ENCODE measurements at regions not wholly inside any gene's neighbourhood (a gene's known extent, or its start where the extent isn't known, plus 50 kb on each side); places are given as distances from the start of the nearest gene placed in this dataset.

DNA sequence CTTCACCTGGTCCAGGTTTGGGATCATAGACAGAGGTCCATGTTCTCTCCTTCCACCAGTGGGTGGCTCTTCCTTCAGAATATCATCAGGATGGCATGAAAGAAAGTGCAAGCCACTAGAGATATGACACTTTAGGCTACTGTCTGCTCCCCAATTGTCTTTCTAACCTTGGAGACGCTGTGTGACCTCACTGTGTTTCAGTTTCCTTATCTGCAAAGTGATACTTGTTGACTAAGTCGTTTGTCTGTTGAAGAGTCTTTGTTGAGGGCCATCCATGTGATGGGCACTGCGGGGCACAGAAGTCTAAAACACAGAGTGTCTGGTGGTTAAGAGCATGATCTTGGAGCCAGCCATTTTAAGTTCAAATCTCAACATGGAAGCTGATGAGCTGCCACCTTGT, 259.9 kb upstream of the THSD7B start:
- no peak overlapping the region for H3K27ac ChIP-seq (ENCODE audit: low read length)
- H2AFZ ChIP-seq (ENCODE audit: low read depth, low read length) = no peak overlapping the region
- H3F3A ChIP-seq (ENCODE audit: insufficient read depth, low read length, poor library complexity, severe bottlenecking) = no peaks in the 10 kb centered on the region
- no peaks in the 10 kb centered on the region for H3K9me3 ChIP-seq (ENCODE audit: low read length)
- no peak for TF ChIP-seq EP300 (conservative IDR thresholded peaks at IDR 0.05; ENCODE audit: poor library complexity, severe bottlenecking)
- no peak overlapping the region for H3K4me2 ChIP-seq (ENCODE audit: low read length)
- no peaks in the 10 kb centered on the region for H4K20me1 ChIP-seq (ENCODE audit: insufficient read depth)
- H3K27me3 ChIP-seq (ENCODE audit: insufficient read depth, low read depth, low read length) = no peaks in the 10 kb centered on the region
- no peak overlapping the region for H3K4me3 ChIP-seq (ENCODE audit: low read length)
- no peaks in the 10 kb centered on the region for H3K36me3 ChIP-seq (ENCODE audit: insufficient read depth, low read length)
- no peaks in the 10 kb centered on the region for H3K9me2 ChIP-seq (ENCODE audit: insufficient read depth, low read length)
- H3K79me2 ChIP-seq (replicated peaks; ENCODE audit: insufficient read depth, low read length) = no peaks in the 10 kb centered on the region
- H3K9ac ChIP-seq (ENCODE audit: low read length) = no peak overlapping the region

DNA sequence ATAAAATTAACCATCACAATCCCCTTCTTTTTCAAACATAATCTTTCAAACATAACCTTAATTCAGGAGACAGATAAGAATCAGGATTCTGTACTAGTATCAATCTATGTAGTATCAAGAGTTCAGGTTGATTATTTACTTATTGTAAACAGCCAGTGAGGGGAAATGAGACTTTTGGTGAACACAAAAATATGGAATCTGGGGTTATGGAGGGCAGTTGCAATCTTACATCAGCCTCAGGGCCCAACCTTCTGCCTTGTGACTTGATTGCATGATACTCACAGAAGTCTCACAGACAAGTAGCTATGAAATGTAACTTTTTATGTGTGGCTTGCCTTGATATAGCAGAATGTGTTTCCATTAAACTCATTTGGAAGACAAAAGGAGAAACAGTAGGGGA, 262.7 kb upstream of the THSD7B start:
- Histone ChIP-seq H3K27me3 (ENCODE audit: insufficient read depth, low read depth, low read length) (no peaks in the 10 kb centered on the region), H3K4me3 (ENCODE audit: low read length) (no peak overlapping the region), H3K9me2 (ENCODE audit: insufficient read depth, low read length) (no peaks in the 10 kb centered on the region), H3K9ac (ENCODE audit: low read length) (no peak overlapping the region), H3K9me3 (ENCODE audit: low read length) (no peaks in the 10 kb centered on the region), H3K79me2 (replicated peaks; ENCODE audit: insufficient read depth, low read length) (no peaks in the 10 kb centered on the region), H2AFZ (ENCODE audit: low read depth, low read length) (no peak overlapping the region), H4K20me1 (ENCODE audit: insufficient read depth) (no peaks in the 10 kb centered on the region), H3K27ac (ENCODE audit: low read length) (no peak overlapping the region), H3K4me2 (ENCODE audit: low read length) (no peak overlapping the region), H3F3A (ENCODE audit: insufficient read depth, low read length, poor library complexity, severe bottlenecking) (no peaks in the 10 kb centered on the region), H3K36me3 (ENCODE audit: insufficient read depth, low read length) (no peaks in the 10 kb centered on the region)
- TF ChIP-seq, protein P1, sequence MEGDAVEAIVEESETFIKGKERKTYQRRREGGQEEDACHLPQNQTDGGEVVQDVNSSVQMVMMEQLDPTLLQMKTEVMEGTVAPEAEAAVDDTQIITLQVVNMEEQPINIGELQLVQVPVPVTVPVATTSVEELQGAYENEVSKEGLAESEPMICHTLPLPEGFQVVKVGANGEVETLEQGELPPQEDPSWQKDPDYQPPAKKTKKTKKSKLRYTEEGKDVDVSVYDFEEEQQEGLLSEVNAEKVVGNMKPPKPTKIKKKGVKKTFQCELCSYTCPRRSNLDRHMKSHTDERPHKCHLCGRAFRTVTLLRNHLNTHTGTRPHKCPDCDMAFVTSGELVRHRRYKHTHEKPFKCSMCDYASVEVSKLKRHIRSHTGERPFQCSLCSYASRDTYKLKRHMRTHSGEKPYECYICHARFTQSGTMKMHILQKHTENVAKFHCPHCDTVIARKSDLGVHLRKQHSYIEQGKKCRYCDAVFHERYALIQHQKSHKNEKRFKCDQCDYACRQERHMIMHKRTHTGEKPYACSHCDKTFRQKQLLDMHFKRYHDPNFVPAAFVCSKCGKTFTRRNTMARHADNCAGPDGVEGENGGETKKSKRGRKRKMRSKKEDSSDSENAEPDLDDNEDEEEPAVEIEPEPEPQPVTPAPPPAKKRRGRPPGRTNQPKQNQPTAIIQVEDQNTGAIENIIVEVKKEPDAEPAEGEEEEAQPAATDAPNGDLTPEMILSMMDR (IDR thresholded peaks at IDR 0.05; ENCODE audit: poor library complexity, severe bottlenecking) = no peak
- no peak for TF ChIP-seq MXI1 (conservative IDR thresholded peaks at IDR 0.05; ENCODE audit: poor library complexity, severe bottlenecking)
- no peak for TF ChIP-seq POLR2AphosphoS5 (IDR thresholded peaks at IDR 0.05)
- TF ChIP-seq TAF1 (IDR thresholded peaks at IDR 0.05; ENCODE audit: low read depth) = no peak
- no peak for TF ChIP-seq EZH2 (IDR thresholded peaks at IDR 0.05; ENCODE audit: borderline replicate concordance, insufficient read depth, low read length, poor library complexity, severe bottlenecking)
- no peak for TF ChIP-seq SMC3 (conservative IDR thresholded peaks at IDR 0.05; ENCODE audit: poor library complexity)
- TF ChIP-seq EP300 (conservative IDR thresholded peaks at IDR 0.05; ENCODE audit: poor library complexity, severe bottlenecking) = no peak
- TF ChIP-seq, protein P2, sequence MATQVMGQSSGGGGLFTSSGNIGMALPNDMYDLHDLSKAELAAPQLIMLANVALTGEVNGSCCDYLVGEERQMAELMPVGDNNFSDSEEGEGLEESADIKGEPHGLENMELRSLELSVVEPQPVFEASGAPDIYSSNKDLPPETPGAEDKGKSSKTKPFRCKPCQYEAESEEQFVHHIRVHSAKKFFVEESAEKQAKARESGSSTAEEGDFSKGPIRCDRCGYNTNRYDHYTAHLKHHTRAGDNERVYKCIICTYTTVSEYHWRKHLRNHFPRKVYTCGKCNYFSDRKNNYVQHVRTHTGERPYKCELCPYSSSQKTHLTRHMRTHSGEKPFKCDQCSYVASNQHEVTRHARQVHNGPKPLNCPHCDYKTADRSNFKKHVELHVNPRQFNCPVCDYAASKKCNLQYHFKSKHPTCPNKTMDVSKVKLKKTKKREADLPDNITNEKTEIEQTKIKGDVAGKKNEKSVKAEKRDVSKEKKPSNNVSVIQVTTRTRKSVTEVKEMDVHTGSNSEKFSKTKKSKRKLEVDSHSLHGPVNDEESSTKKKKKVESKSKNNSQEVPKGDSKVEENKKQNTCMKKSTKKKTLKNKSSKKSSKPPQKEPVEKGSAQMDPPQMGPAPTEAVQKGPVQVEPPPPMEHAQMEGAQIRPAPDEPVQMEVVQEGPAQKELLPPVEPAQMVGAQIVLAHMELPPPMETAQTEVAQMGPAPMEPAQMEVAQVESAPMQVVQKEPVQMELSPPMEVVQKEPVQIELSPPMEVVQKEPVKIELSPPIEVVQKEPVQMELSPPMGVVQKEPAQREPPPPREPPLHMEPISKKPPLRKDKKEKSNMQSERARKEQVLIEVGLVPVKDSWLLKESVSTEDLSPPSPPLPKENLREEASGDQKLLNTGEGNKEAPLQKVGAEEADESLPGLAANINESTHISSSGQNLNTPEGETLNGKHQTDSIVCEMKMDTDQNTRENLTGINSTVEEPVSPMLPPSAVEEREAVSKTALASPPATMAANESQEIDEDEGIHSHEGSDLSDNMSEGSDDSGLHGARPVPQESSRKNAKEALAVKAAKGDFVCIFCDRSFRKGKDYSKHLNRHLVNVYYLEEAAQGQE (IDR thresholded peaks at IDR 0.05; ENCODE audit: borderline replicate concordance) = no peak
- no peak for TF ChIP-seq RAD21 (conservative IDR thresholded peaks at IDR 0.05)

DNA sequence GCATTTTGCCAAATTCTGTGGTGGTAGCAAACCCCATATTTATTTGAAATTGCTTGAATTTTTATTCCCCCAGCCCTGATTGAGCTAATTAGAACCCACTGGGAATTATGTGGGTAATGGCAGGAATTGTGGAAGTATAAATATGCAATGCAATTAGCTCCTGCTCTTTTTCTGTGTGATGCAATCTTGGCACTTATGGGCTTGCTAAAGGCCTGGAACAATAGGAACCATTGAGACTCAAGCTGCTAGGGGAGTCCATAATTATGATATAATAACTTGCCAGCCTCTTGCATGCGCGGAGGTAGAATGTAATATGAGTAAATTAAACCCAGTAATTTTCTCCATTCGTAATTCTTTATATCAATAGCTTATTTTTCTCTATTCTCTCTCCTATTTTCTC, 267.6 kb upstream of the THSD7B start:
- TF ChIP-seq TAF1 (IDR thresholded peaks at IDR 0.05; ENCODE audit: low read depth) (no peak), RAD21 (conservative IDR thresholded peaks at IDR 0.05) (no peak), EP300 (conservative IDR thresholded peaks at IDR 0.05; ENCODE audit: poor library complexity, severe bottlenecking) (no peak), EZH2 (IDR thresholded peaks at IDR 0.05; ENCODE audit: borderline replicate concordance, insufficient read depth, low read length, poor library complexity, severe bottlenecking) (no peak), MXI1 (conservative IDR thresholded peaks at IDR 0.05; ENCODE audit: poor library complexity, severe bottlenecking) (no peak)
- TF ChIP-seq, protein P2 (IDR thresholded peaks at IDR 0.05; ENCODE audit: borderline replicate concordance) = no peak
- TF ChIP-seq, protein P1 (IDR thresholded peaks at IDR 0.05; ENCODE audit: poor library complexity, severe bottlenecking) = no peak
- no peaks in the 10 kb centered on the region for H3F3A ChIP-seq (ENCODE audit: insufficient read depth, low read length, poor library complexity, severe bottlenecking)

More for the DNA sequence above, 267.6 kb upstream of the THSD7B start:
- Histone ChIP-seq H3K27me3 (ENCODE audit: insufficient read depth, low read depth, low read length) (no peaks in the 10 kb centered on the region), H2AFZ (ENCODE audit: low read depth, low read length) (no peak overlapping the region), H4K20me1 (ENCODE audit: insufficient read depth) (no peaks in the 10 kb centered on the region), H3K27ac (ENCODE audit: low read length) (no peak overlapping the region), H3K4me2 (ENCODE audit: low read length) (no peak overlapping the region), H3K9me3 (ENCODE audit: low read length) (no peaks in the 10 kb centered on the region), H3K4me3 (ENCODE audit: low read length) (no peak overlapping the region), H3K9ac (ENCODE audit: low read length) (no peak overlapping the region), H3K79me2 (replicated peaks; ENCODE audit: insufficient read depth, low read length) (no peaks in the 10 kb centered on the region), H3K36me3 (ENCODE audit: insufficient read depth, low read length) (no peaks in the 10 kb centered on the region), H3K9me2 (ENCODE audit: insufficient read depth, low read length) (no peaks in the 10 kb centered on the region)

Measured in neural cell (in vitro differentiated cells).